ENCODE measurements at regions not wholly inside any gene's neighbourhood (a gene's known extent, or its start where the extent isn't known, plus 50 kb on each side); places are given as distances from the start of the nearest gene placed in this dataset.

DNA sequence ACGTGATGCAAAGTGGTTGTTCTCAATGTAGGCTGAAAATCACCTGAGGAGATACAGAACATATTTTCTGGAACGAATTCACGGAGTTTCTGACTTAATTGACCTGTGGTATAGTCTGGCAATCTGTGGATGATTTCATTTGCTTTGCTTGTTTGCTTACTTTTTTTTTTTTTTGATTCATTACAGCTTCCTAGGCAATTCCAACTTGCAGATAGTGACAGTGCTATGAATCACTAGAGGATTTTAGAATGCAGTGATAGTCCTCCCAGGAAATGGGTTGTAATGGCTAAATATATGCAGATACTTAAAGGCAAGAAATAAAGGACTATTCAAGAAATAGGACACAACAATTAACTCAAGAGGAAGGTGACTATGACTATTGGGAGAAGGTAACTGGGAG lies 1378.1 kb upstream of the PRMT6 start:
- Mint-ChIP-seq H3K27me3 (no peaks in the 10 kb centered on the region), H3K27ac (no peak overlapping the region), H3K9me3 (no peaks in the 10 kb centered on the region), H3K4me1 (no peaks in the 10 kb centered on the region), H3K4me3 (no peak overlapping the region), H3K36me3 (ENCODE audit: low read depth) (no peaks in the 10 kb centered on the region)
- CTCF ChIA-PET = no interaction called here
- DNase-seq = no peak
- POLR2A ChIA-PET = no interaction called here
- intact Hi-C loops (cut with micrococcal nuclease) = no loop called here
- no peak for ATAC-seq (ENCODE audit: low read depth)
- TF ChIP-seq, protein P1, sequence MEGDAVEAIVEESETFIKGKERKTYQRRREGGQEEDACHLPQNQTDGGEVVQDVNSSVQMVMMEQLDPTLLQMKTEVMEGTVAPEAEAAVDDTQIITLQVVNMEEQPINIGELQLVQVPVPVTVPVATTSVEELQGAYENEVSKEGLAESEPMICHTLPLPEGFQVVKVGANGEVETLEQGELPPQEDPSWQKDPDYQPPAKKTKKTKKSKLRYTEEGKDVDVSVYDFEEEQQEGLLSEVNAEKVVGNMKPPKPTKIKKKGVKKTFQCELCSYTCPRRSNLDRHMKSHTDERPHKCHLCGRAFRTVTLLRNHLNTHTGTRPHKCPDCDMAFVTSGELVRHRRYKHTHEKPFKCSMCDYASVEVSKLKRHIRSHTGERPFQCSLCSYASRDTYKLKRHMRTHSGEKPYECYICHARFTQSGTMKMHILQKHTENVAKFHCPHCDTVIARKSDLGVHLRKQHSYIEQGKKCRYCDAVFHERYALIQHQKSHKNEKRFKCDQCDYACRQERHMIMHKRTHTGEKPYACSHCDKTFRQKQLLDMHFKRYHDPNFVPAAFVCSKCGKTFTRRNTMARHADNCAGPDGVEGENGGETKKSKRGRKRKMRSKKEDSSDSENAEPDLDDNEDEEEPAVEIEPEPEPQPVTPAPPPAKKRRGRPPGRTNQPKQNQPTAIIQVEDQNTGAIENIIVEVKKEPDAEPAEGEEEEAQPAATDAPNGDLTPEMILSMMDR (IDR thresholded peaks at IDR 0.05) = no peak

DNA sequence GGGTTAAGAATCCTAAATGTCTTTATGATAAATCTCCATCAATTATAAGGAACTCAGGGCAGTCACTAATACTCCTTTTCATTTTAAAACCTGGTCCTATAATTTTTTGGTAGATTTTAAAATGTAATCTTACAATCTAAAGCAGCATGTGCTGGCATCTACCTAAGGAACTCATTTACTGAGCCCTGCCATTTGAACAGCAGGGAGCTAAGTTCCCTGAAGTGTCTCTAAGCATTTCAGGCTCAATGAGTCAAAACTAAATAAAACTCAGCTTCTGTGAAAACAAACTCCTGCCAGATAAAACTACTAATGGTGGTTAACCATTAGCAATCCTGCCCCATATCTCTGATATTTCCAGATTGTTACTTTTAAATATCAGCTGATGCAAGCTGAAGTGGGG lies 1371.8 kb upstream of the PRMT6 start:
- TF ChIP-seq, protein P1 (IDR thresholded peaks at IDR 0.05) = no peak
- no peak for ATAC-seq (ENCODE audit: low read depth)
- no peaks in the 10 kb centered on the region for H3K4me1 Mint-ChIP-seq
- H3K27me3 Mint-ChIP-seq = no peaks in the 10 kb centered on the region
- no peaks in the 10 kb centered on the region for H3K36me3 Mint-ChIP-seq (ENCODE audit: low read depth)
- no peak overlapping the region for H3K4me3 Mint-ChIP-seq
- H3K9me3 Mint-ChIP-seq = no peaks in the 10 kb centered on the region
- ChIA-PET CTCF (no interaction called here), POLR2A (no interaction called here)
- intact Hi-C loops (cut with micrococcal nuclease) = no loop called here
- H3K27ac Mint-ChIP-seq = no peak overlapping the region
- no peak for DNase-seq

DNA sequence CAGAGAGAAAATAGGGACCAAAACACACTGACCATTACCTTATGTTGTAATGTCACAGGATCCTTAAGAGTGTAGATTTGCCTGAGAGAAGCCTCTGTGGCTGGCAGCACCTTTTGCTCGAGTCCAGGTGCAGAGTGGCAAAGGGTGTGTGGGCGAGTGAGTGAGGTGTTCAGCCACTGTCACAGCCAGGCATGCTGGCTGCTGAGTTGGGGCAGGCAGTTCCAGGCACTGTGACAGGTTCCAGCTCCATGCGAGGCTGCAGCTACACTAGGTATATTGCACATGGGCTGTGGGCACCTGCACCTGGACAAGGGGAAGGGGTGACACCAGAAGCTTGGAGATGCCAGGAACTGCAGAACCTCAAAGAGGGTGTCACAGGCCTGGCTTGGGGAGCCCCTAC lies 1370.4 kb upstream of the PRMT6 start:
- H3K27me3 Mint-ChIP-seq = no peaks in the 10 kb centered on the region
- H3K4me3 Mint-ChIP-seq = no peak overlapping the region
- no peak overlapping the region for H3K27ac Mint-ChIP-seq
- CTCF ChIA-PET = no interaction called here
- DNase-seq (no peak), ATAC-seq (ENCODE audit: low read depth) (no peak)
- intact Hi-C loops (cut with micrococcal nuclease) = no loop called here
- no peaks in the 10 kb centered on the region for H3K4me1 Mint-ChIP-seq
- TF ChIP-seq, protein P1 (IDR thresholded peaks at IDR 0.05) = no peak
- no peaks in the 10 kb centered on the region for H3K9me3 Mint-ChIP-seq
- POLR2A ChIA-PET = no interaction called here
- no peaks in the 10 kb centered on the region for H3K36me3 Mint-ChIP-seq (ENCODE audit: low read depth)

- Mint-ChIP-seq H3K27ac (no peak overlapping the region), H3K36me3 (ENCODE audit: low read depth) (no peaks in the 10 kb centered on the region), H3K27me3 (no peaks in the 10 kb centered on the region), H3K9me3 (no peaks in the 10 kb centered on the region), H3K4me3 (no peak overlapping the region), H3K4me1 (no peaks in the 10 kb centered on the region)
- ATAC-seq (ENCODE audit: low read depth) (no peak), DNase-seq (no peak)
- POLR2A ChIA-PET = no interaction called here
- CTCF ChIA-PET = no interaction called here
- TF ChIP-seq, protein P1 (IDR thresholded peaks at IDR 0.05) = no peak
- intact Hi-C loops (cut with micrococcal nuclease) = no loop called here
These were observed 1369.4 kb upstream of the PRMT6 start for GRCh38 chr1:105686874-105687690.

- no peaks in the 10 kb centered on the region for H3K36me3 Mint-ChIP-seq (ENCODE audit: low read depth)
- TF ChIP-seq, protein P1 (IDR thresholded peaks at IDR 0.05) = no peak
- ChIA-PET POLR2A (no interaction called here), CTCF (no interaction called here)
- DNase-seq (no peak), ATAC-seq (ENCODE audit: low read depth) (no peak)
- intact Hi-C loops (cut with micrococcal nuclease) = no loop called here
- H3K27ac Mint-ChIP-seq = no peak overlapping the region
- H3K27me3 Mint-ChIP-seq = no peaks in the 10 kb centered on the region
- H3K9me3 Mint-ChIP-seq = no peaks in the 10 kb centered on the region
- no peaks in the 10 kb centered on the region for H3K4me1 Mint-ChIP-seq
- H3K4me3 Mint-ChIP-seq = no peak overlapping the region
These were observed 1355.8 kb upstream of the PRMT6 start for GRCh38 chr1:105700723-105701122.

All from activated B cell treated with CpG ODN at 0.5 μM for 24 hours (primary cell).